T-cell (primary cell): ENCODE measurements at regions not wholly inside any gene's neighbourhood (a gene's known extent, or its start where the extent isn't known, plus 50 kb on each side); places are given as distances from the start of the nearest gene placed in this dataset.

ENCODE experiments used
- ATAC-seq, 4 experiments: fragments of 200-7000 bp in 3 of 4; fragments of 150-1000 bp in 1 of 4; cut with Tn5 transposase; replicated peaks in 1 of 4; 1 replicate in 3 of 4; 2 replicates in 1 of 4; pipeline ENCODE4 v1.10.0; 2021; ENCODE audit warnings: moderate library complexity in 3 of 4, mild to moderate bottlenecking in 2 of 4, moderate number of reproducible peaks in 1 of 4
- CTCF ChIA-PET, 2 donors: fragments of 300-600 bp; sonication (Branson Sonifier 250); formaldehyde crosslinking; loops; one replicate each; lab custom pipeline; 2022; ENCODE audit warnings: antibody characterized with exemption in 2 of 2; lab: Charles Lee
- POLR2A ChIA-PET, 2 donors: fragments of 300-600 bp; sonication (Branson Sonifier 250); formaldehyde crosslinking; loops; one replicate each; lab custom pipeline; 2022; ENCODE audit warnings: antibody characterized with exemption in 2 of 2; lab: Charles Lee
- DNase-seq, 35 experiments: peaks; one replicate each; pipeline versions ENCODE4 v3.0.0 to v3.0.0-alpha.2; 2013 to 2023
- H3K27ac ChIP-seq: one replicate; pipeline ENCODE4 v1.5.1; 2013; ENCODE audit warnings: low read length
- H3K27me3 ChIP-seq, 2 experiments: replicated peaks in 1 of 2; 1 replicate in 1 of 2; 2 replicates in 1 of 2; pipeline versions ENCODE4 v1.6.1 to v1.7.0; 2013; ENCODE audit warnings: low read length in 1 of 2, mixed read lengths in 1 of 2; ENCODE audit not compliant: control insufficient read depth in 2 of 2, insufficient read depth in 2 of 2; ENCODE audit errors: extremely low read depth in 1 of 2
- H3K36me3 ChIP-seq, 2 donors: 1 replicate in 1 of 2; 2 replicates in 1 of 2; pipeline versions ENCODE4 v1.6.1 to v1.7.0; 2013; ENCODE audit warnings: low read length in 1 of 2; ENCODE audit not compliant: control insufficient read depth in 2 of 2, insufficient read depth in 1 of 2; ENCODE audit errors: extremely low read depth in 1 of 2
- H3K4me1 ChIP-seq, 2 experiments: 1 replicate in 1 of 2; 2 replicates in 1 of 2; pipeline versions ENCODE4 v1.6.1 to v1.7.0; 2013; ENCODE audit warnings: low read length in 2 of 2, mixed read lengths in 1 of 2; ENCODE audit not compliant: insufficient read depth in 2 of 2, control insufficient read depth in 1 of 2; ENCODE audit errors: extremely low read depth in 1 of 2
- H3K4me3 ChIP-seq, 2 donors: 1 replicate in 1 of 2; 2 replicates in 1 of 2; pipeline versions ENCODE4 v1.5.1 to v1.7.0; 2013; ENCODE audit warnings: mild to moderate bottlenecking in 2 of 2, low read length in 1 of 2, moderate library complexity in 1 of 2; ENCODE audit not compliant: control insufficient read depth in 1 of 2; ENCODE audit errors: extremely low read depth in 1 of 2
- H3K9me3 ChIP-seq: 2 replicates; pipeline ENCODE4 v1.7.0; 2013
- H3K27ac Mint-ChIP-seq, 2 donors: one replicate each; pipeline ENCODE4 v1.8.0; 2020 to 2021; ENCODE audit warnings: mild to moderate bottlenecking in 2 of 2, mixed read lengths in 2 of 2
- H3K27me3 Mint-ChIP-seq, 2 donors: one replicate each; pipeline ENCODE4 v1.8.0; 2021 to 2022; ENCODE audit warnings: mixed read lengths in 2 of 2
- H3K36me3 Mint-ChIP-seq: one replicate; pipeline ENCODE4 v1.8.0; 2021; ENCODE audit warnings: mixed read lengths
- H3K4me1 Mint-ChIP-seq, 3 donors: one replicate each; pipeline ENCODE4 v1.8.0; 2020 to 2022; ENCODE audit warnings: mixed read lengths in 3 of 3, mild to moderate bottlenecking in 1 of 3
- H3K4me3 Mint-ChIP-seq, 3 donors: one replicate each; pipeline ENCODE4 v1.8.0; 2020 to 2022; ENCODE audit warnings: mild to moderate bottlenecking in 3 of 3, mixed read lengths in 3 of 3, moderate library complexity in 3 of 3
- H3K9me3 Mint-ChIP-seq, 3 donors: one replicate each; pipeline ENCODE4 v1.8.0; 2020 to 2022; ENCODE audit warnings: mixed read lengths in 3 of 3
- WGBS: methylation state at CpG from one replicate; pipeline ENCODE4 v1.1.5; 2013; ENCODE audit warnings: missing lambda C conversion rate; ENCODE audit not compliant: insufficient coverage; 5-methylcytosine and 5-hydroxymethylcytosine counted together

GRCh38 chr2:78648558-78648957 is 376.9 kb upstream of the REG3G start:
- no peak overlapping the region for H3K27ac Mint-ChIP-seq
- no peak overlapping the region for H3K4me3 ChIP-seq
- DNase-seq = no peak
- WGBS = no CpG with 5 or more reads among the region's 1 CpG
- H3K4me3 Mint-ChIP-seq = no peak overlapping the region
- peaks cover 21 to 30% (median 25%) of the 10 kb centered on the region in 3 donors for H3K9me3 Mint-ChIP-seq
- ChIA-PET CTCF (no interaction called here), POLR2A (no interaction called here)
- no peaks in the 10 kb centered on the region for H3K4me1 ChIP-seq
- no peaks in the 10 kb centered on the region for H3K9me3 ChIP-seq
- H3K27me3 ChIP-seq = no peaks in the 10 kb centered on the region
- no peaks in the 10 kb centered on the region for H3K4me1 Mint-ChIP-seq
- H3K36me3 ChIP-seq = no peaks in the 10 kb centered on the region
- no peak overlapping the region for H3K27ac ChIP-seq
- no peaks in the 10 kb centered on the region for H3K27me3 Mint-ChIP-seq
- no peaks in the 10 kb centered on the region for H3K36me3 Mint-ChIP-seq
- ATAC-seq = no peak

- H3K36me3 ChIP-seq = no peaks in the 10 kb centered on the region
- no peak overlapping the region for H3K4me3 Mint-ChIP-seq
- H3K9me3 Mint-ChIP-seq = peaks cover 40 to 58% (median 40%) of the 10 kb centered on the region in 3 donors
- no peak overlapping the region for H3K4me3 ChIP-seq
- ChIA-PET CTCF (no interaction called here), POLR2A (no interaction called here)
- no peak overlapping the region for H3K27ac ChIP-seq
- no peaks in the 10 kb centered on the region for H3K27me3 Mint-ChIP-seq
- H3K4me1 ChIP-seq = no peaks in the 10 kb centered on the region
- 80% methylated on average over 5 of the region's 5 CpGs for WGBS
- DNase-seq = no peak
- no peak overlapping the region for H3K27ac Mint-ChIP-seq
- H3K36me3 Mint-ChIP-seq = no peaks in the 10 kb centered on the region
- H3K4me1 Mint-ChIP-seq = no peaks in the 10 kb centered on the region
- ATAC-seq = no peak
- H3K9me3 ChIP-seq = no peaks in the 10 kb centered on the region
- H3K27me3 ChIP-seq = no peaks in the 10 kb centered on the region
Measured at GRCh38 chr2:78654941-78655340, 370.6 kb upstream of the REG3G start.

GRCh38 chr2:78676921-78677696 is 348.4 kb upstream of the REG3G start:
- ChIA-PET POLR2A (no interaction called here), CTCF (no interaction called here)
- no peak overlapping the region for H3K27ac Mint-ChIP-seq
- Histone ChIP-seq H3K27ac (no peak overlapping the region), H3K27me3 (no peaks in the 10 kb centered on the region), H3K4me1 (no peaks in the 10 kb centered on the region), H3K9me3 (no peaks in the 10 kb centered on the region), H3K36me3 (no peaks in the 10 kb centered on the region), H3K4me3 (no peak overlapping the region)
- H3K4me3 Mint-ChIP-seq = no peak overlapping the region
- no peaks in the 10 kb centered on the region for H3K36me3 Mint-ChIP-seq
- WGBS = 55% methylated on average over 2 of the region's 4 CpGs
- ATAC-seq (no peak), DNase-seq (no peak)
- H3K9me3 Mint-ChIP-seq = peaks cover 3 to 15% (median 9%) of the 10 kb centered on the region in 3 donors
- H3K4me1 Mint-ChIP-seq = no peaks in the 10 kb centered on the region
- no peaks in the 10 kb centered on the region for H3K27me3 Mint-ChIP-seq

DNA sequence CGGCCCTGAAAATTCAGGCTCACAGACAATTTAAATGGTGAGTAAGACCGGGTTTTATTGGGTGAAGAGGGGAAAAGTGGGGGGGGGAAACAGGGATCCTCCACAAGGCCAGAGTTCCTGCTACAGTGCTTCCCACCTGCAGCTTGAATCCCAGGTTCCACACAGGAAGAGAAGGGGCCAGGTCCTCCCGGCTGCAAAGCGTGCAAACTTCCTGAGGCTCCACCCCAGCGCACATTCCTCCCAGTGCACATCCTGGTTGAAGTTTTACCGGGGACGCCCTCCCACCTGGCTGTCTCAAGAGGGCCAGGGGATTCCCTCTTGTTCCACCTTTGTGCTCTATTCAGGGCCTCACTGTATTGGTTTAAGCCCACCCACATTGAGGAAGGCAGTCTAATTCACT is 347.7 kb upstream of the REG3G start:
- CTCF ChIA-PET = no interaction called here
- ATAC-seq (no peak), DNase-seq (no peak)
- POLR2A ChIA-PET = no interaction called here
- WGBS = 88% methylated on average over 7 of the region's 7 CpGs
- Mint-ChIP-seq H3K36me3 (no peaks in the 10 kb centered on the region), H3K27me3 (no peaks in the 10 kb centered on the region), H3K27ac (no peak overlapping the region), H3K4me3 (no peak overlapping the region), H3K4me1 (no peaks in the 10 kb centered on the region), H3K9me3 (peaks cover 3 to 17% (median 9%) of the 10 kb centered on the region in 3 donors)
- Histone ChIP-seq H3K4me1 (no peaks in the 10 kb centered on the region), H3K36me3 (no peaks in the 10 kb centered on the region), H3K27ac (no peak overlapping the region), H3K4me3 (no peak overlapping the region), H3K9me3 (no peaks in the 10 kb centered on the region), H3K27me3 (no peaks in the 10 kb centered on the region)

DNA sequence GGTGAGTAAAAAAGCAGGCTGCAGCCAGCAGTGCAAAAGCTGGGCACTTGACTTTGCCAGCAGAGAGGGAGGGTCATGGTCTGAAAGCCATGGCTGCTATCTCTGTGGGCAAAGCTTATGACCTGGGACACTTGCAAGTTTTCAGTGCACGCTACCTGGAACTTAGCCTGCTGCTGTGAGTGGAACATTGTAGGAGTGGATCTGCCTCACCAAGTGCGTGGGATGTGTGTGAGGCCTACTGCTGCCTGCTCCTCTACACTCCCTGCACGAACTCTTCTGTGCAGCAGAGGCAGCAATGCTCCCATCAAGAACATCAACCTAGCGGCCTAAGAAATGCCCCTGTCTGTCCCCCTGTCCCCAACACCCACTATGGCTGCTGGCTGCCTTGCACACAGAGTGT is 344.1 kb upstream of the REG3G start:
- no peaks in the 10 kb centered on the region for H3K4me1 ChIP-seq
- H3K4me3 ChIP-seq = no peak overlapping the region
- Mint-ChIP-seq H3K27me3 (no peaks in the 10 kb centered on the region), H3K9me3 (peaks cover 16 to 35% (median 29%) of the 10 kb centered on the region in 3 donors), H3K27ac (no peak overlapping the region), H3K36me3 (no peaks in the 10 kb centered on the region), H3K4me1 (no peaks in the 10 kb centered on the region), H3K4me3 (no peak overlapping the region)
- ChIA-PET CTCF (no interaction called here), POLR2A (no interaction called here)
- no peaks in the 10 kb centered on the region for H3K9me3 ChIP-seq
- no peak for DNase-seq
- H3K27ac ChIP-seq = no peak overlapping the region
- no peaks in the 10 kb centered on the region for H3K27me3 ChIP-seq
- H3K36me3 ChIP-seq = no peaks in the 10 kb centered on the region
- no peak for ATAC-seq
- WGBS = 56% methylated on average over 2 of the region's 4 CpGs

DNA sequence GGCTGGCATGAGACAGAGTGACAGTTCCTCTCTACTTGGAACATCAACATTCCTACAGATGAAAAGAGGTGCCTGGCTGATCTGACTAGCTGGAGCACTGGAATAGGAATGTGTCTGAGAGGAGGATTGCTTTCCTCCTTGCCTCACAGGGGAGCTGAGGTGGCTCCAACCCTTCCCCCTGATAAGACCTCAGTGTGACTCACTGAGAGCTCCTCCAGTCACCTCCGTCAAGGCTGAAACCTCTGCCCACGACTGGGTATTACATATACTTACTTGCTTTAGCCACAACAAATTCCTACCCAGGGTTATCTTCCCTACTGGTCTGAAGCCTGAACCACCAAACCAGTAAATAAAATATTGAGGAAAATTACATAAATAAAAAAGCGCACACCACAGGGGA is 342.7 kb upstream of the REG3G start:
- no peaks in the 10 kb centered on the region for H3K36me3 Mint-ChIP-seq
- no peak overlapping the region for H3K27ac Mint-ChIP-seq
- no peak overlapping the region for H3K27ac ChIP-seq
- 100% methylated on average over 2 of the region's 3 CpGs for WGBS
- H3K4me3 ChIP-seq = no peak overlapping the region
- H3K9me3 Mint-ChIP-seq = peaks cover 23 to 35% (median 25%) of the 10 kb centered on the region in 3 donors
- ChIA-PET POLR2A (no interaction called here), CTCF (no interaction called here)
- H3K27me3 ChIP-seq = no peaks in the 10 kb centered on the region
- no peaks in the 10 kb centered on the region for H3K4me1 ChIP-seq
- no peaks in the 10 kb centered on the region for H3K36me3 ChIP-seq
- H3K4me3 Mint-ChIP-seq = no peak overlapping the region
- DNase-seq (no peak), ATAC-seq (no peak)
- no peaks in the 10 kb centered on the region for H3K9me3 ChIP-seq
- H3K4me1 Mint-ChIP-seq = no peaks in the 10 kb centered on the region
- no peaks in the 10 kb centered on the region for H3K27me3 Mint-ChIP-seq
